ENCODE measurements at regions not wholly inside any gene's neighbourhood (a gene's known extent, or its start where the extent isn't known, plus 50 kb on each side); places are given as distances from the start of the nearest gene placed in this dataset.
"Not testable (repeated sequence)": the region's sequence is repeated elsewhere in the genome, so short reads cannot be mapped to it uniquely, and the experiment has no call there.

- no peak for DNase-seq (ENCODE audit: low read depth)
- H3K4me3 ChIP-seq (ENCODE audit: low read depth, low read length), result no peak overlapping the region
- no peak for TF ChIP-seq CTCF (IDR thresholded peaks at IDR 0.05; ENCODE audit: low read depth, low read length, missing control alignments)
Observed at GRCh38 chr7:66443946-66444345, 184.7 kb upstream of the KCTD7 start.

- DNase-seq (ENCODE audit: low read depth); H3K4me3 ChIP-seq (ENCODE audit: low read depth, low read length): not testable (repeated sequence)
Observed at GRCh38 chr7:66447007-66447406, 181.7 kb upstream of the KCTD7 start.

GRCh38 chr7:66450814-66451213 is 177.9 kb upstream of the KCTD7 start:
- H3K4me3 ChIP-seq (ENCODE audit: low read depth, low read length); DNase-seq (ENCODE audit: low read depth): not testable (repeated sequence)

- DNase-seq (ENCODE audit: low read depth); H3K4me3 ChIP-seq (ENCODE audit: low read depth, low read length): not testable (repeated sequence)
Observed at GRCh38 chr7:66451713-66452112, 177.0 kb upstream of the KCTD7 start.

DNA sequence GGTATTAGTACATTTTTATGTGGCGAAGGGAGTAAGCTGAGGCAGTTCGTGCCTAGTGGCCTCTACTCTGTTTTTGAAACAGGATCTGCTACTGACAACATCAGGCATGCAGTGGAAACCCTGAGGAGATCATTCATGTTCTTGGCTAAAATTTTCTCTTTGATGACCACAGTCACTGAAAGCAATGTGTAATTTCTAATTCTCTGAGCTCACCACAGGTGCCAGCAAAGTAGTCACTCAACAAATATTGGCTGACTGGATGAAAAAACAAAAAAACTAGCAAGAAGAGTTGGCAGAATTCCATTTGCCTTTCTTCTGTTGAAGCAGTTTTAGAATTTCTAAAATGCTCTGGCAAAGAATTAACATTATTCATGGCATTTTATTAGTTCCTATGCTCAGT is 176.5 kb upstream of the KCTD7 start:
- no peak for DNase-seq (ENCODE audit: low read depth)
- H3K4me3 ChIP-seq (ENCODE audit: low read depth, low read length), result no peak overlapping the region
- TF ChIP-seq CTCF (IDR thresholded peaks at IDR 0.05; ENCODE audit: low read depth, low read length, missing control alignments), result no peak

DNA sequence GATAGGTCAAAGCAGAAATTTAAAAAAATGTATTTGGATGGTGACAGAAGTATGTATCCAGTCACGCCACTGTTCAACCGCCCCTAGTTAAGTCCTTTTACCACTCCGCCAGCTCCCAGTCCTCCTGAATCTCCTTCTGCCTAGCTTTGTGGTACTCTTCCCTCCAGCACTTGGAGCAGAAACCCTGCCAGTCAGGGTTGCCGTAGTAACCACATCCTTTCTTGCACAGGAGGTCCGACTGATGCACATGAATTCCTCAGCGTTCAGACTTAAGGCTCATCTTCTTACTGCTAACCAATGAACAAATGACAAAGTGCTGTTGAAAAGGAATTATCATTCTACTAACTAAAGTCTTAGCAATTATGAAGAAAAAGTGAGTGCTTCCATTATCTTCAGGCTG is 175.3 kb upstream of the KCTD7 start:
- DNase-seq (ENCODE audit: low read depth), result no peak
- TF ChIP-seq CTCF (IDR thresholded peaks at IDR 0.05; ENCODE audit: low read depth, low read length, missing control alignments), result no peak
- no peak overlapping the region for H3K4me3 ChIP-seq (ENCODE audit: low read depth, low read length)

- DNase-seq (ENCODE audit: low read depth), result no peak
- TF ChIP-seq CTCF (IDR thresholded peaks at IDR 0.05; ENCODE audit: low read depth, low read length, missing control alignments), result no peak
- no peak overlapping the region for H3K4me3 ChIP-seq (ENCODE audit: low read depth, low read length)
Observed at GRCh38 chr7:66454600-66455225, 174.0 kb upstream of the KCTD7 start.

GRCh38 chr7:66455432-66455831 is 173.2 kb upstream of the KCTD7 start:
- H3K4me3 ChIP-seq (ENCODE audit: low read depth, low read length); DNase-seq (ENCODE audit: low read depth): not testable (repeated sequence)

- H3K4me3 ChIP-seq (ENCODE audit: low read depth, low read length), result not testable (repeated sequence)
Observed at GRCh38 chr7:66456431-66456830, 172.2 kb upstream of the KCTD7 start.

GRCh38 chr7:66458991-66459390 is 169.7 kb upstream of the KCTD7 start:
- DNase-seq (ENCODE audit: low read depth); H3K4me3 ChIP-seq (ENCODE audit: low read depth, low read length): not testable (repeated sequence)

More at GRCh38 chr7:66456431-66456830, 172.2 kb upstream of the KCTD7 start:
- DNase-seq (ENCODE audit: low read depth), result not testable (repeated sequence)

- H3K4me3 ChIP-seq (ENCODE audit: low read depth, low read length); DNase-seq (ENCODE audit: low read depth): not testable (repeated sequence)
Observed at GRCh38 chr7:66459783-66460413, 168.8 kb upstream of the KCTD7 start.
